ENCODE measurements at regions not wholly inside any gene's neighbourhood (a gene's known extent, or its start where the extent isn't known, plus 50 kb on each side); places are given as distances from the start of the nearest gene placed in this dataset.

DNA sequence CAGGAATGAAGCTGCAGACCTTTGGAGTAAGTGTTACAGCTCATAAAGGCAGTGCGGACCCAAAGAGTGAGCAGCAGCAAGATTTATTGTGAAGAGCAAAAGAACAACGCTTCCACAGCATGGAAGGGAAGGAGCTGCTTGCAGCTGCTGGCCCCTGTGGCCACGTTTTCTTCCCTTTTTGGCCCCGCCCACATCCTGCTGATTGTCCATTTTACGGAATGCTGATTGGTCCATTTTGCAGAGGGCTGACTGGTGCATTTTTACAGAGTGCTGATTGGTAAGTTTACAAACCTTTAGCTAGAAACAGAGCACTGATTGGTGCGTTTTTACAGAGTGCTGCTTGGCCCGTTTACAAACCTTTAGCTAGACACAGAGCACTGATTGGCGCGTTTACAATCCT lies 841.5 kb downstream of the CDH11 start:
- TF ChIP-seq, protein P1, sequence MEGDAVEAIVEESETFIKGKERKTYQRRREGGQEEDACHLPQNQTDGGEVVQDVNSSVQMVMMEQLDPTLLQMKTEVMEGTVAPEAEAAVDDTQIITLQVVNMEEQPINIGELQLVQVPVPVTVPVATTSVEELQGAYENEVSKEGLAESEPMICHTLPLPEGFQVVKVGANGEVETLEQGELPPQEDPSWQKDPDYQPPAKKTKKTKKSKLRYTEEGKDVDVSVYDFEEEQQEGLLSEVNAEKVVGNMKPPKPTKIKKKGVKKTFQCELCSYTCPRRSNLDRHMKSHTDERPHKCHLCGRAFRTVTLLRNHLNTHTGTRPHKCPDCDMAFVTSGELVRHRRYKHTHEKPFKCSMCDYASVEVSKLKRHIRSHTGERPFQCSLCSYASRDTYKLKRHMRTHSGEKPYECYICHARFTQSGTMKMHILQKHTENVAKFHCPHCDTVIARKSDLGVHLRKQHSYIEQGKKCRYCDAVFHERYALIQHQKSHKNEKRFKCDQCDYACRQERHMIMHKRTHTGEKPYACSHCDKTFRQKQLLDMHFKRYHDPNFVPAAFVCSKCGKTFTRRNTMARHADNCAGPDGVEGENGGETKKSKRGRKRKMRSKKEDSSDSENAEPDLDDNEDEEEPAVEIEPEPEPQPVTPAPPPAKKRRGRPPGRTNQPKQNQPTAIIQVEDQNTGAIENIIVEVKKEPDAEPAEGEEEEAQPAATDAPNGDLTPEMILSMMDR (IDR thresholded peaks at IDR 0.05), result no peak
- TF ChIP-seq POLR2A (IDR thresholded peaks at IDR 0.05), result no peak
